LNCaP clone FGC (cell line): ENCODE measurements at regions not wholly inside any gene's neighbourhood (a gene's known extent, or its start where the extent isn't known, plus 50 kb on each side); places are given as distances from the start of the nearest gene placed in this dataset.
A peak's percentile ranks its signal among the peaks of the same experiment; 100 is the strongest.

Source experiments
- DNase-seq: peaks from one replicate; pipeline ENCODE4 v3.0.0-alpha.2; 2011; ENCODE audit warnings: low read depth
- H3K4me3 ChIP-seq: 2 replicates; pipeline ENCODE4 v1.5.1; 2011; ENCODE audit warnings: mild to moderate bottlenecking, low read depth, low read length, control low read depth
- CTCF ChIP-seq: IDR thresholded peaks from 2 replicates; pipeline ENCODE4 v1.5.1; 2012; ENCODE audit warnings: mild to moderate bottlenecking; ENCODE audit not compliant: control insufficient read depth, insufficient read depth; ENCODE audit errors: extremely low read depth

- no peak for TF ChIP-seq CTCF
- DNase-seq = no peak
- no peak overlapping the region for H3K4me3 ChIP-seq
Observed at GRCh38 chr1:91610789-91611188, 110.1 kb downstream of the CDC7 start.

- TF ChIP-seq CTCF = no peak
- no peak for DNase-seq
- no peak overlapping the region for H3K4me3 ChIP-seq
Observed at GRCh38 chr1:91611483-91611917, 110.8 kb downstream of the CDC7 start.

- TF ChIP-seq CTCF = no peak
- no peak for DNase-seq
- H3K4me3 ChIP-seq = no peak overlapping the region
Observed at GRCh38 chr1:91613595-91613994, 112.9 kb downstream of the CDC7 start.

GRCh38 chr1:91616712-91617111, 116.1 kb downstream of the CDC7 start:
- TF ChIP-seq CTCF = no peak

GRCh38 chr1:91617285-91617765, 116.7 kb downstream of the CDC7 start:
- DNase-seq = peak; percentile 19
- TF ChIP-seq CTCF = peak; percentile 74
- no peak overlapping the region for H3K4me3 ChIP-seq

More at GRCh38 chr1:91616712-91617111, 116.1 kb downstream of the CDC7 start:
- DNase-seq = no peak
- H3K4me3 ChIP-seq = no peak overlapping the region

- TF ChIP-seq CTCF = no peak
- DNase-seq = no peak
- H3K4me3 ChIP-seq = no peak overlapping the region
Observed at GRCh38 chr1:91619881-91620280, 119.2 kb downstream of the CDC7 start.

GRCh38 chr1:91621360-91621759, 120.7 kb downstream of the CDC7 start:
- TF ChIP-seq CTCF = no peak

More at GRCh38 chr1:91621360-91621759, 120.7 kb downstream of the CDC7 start:
- DNase-seq = no peak
- H3K4me3 ChIP-seq = no peak overlapping the region
